ENCODE measurements at regions not wholly inside any gene's neighbourhood (a gene's known extent, or its start where the extent isn't known, plus 50 kb on each side); places are given as distances from the start of the nearest gene placed in this dataset.

DNA sequence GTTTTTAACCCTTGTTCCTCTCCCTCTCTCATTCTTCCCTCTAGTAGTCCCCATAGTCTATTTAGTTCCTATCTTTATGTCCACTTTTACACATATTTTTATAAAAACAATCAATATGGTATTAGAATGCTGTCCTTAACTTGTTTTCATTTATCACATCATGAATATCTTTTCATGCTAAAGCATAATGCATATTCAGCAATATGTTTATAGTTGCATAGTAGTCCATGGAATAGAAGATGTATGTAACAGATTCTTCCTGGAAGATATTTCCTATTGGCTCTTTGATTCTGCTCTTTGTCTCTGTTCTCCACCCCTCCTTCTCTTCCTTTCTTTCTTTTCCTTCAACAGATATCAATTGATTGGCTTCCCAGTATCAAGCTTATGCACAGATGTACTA is 1047.1 kb upstream of the TENM4 start:
- H3K9me3 ChIP-seq (replicated peaks; ENCODE audit: control insufficient read depth, insufficient read depth, low read length) = no peaks in the 10 kb centered on the region
- H4K20me1 ChIP-seq (ENCODE audit: control insufficient read depth, insufficient read depth) = no peaks in the 10 kb centered on the region
- POLR2A ChIA-PET = no interaction called here
- TF ChIP-seq CEBPB (IDR thresholded peaks at IDR 0.05; ENCODE audit: borderline replicate concordance in 1 of 2, low read depth in 2 of 2, low read length in 2 of 2) (no peak), YBX1 (IDR thresholded peaks at IDR 0.05) (no peak), POLR2A (IDR thresholded peaks at IDR 0.05; ENCODE audit: low read depth, low read length) (no peak), MEF2B (IDR thresholded peaks at IDR 0.05; ENCODE audit: partially characterized antibody, poor library complexity, severe bottlenecking) (no peak), MYC (IDR thresholded peaks at IDR 0.05; ENCODE audit: insufficient read depth, insufficient read length, insufficient replicate concordance, low read length, severe bottlenecking) (no peak), RCOR1 (conservative IDR thresholded peaks at IDR 0.05; ENCODE audit: low read depth, low read length) (no peak), RUNX3 (IDR thresholded peaks at IDR 0.05; ENCODE audit: low read length) (no peak)
- TF ChIP-seq, protein P1, sequence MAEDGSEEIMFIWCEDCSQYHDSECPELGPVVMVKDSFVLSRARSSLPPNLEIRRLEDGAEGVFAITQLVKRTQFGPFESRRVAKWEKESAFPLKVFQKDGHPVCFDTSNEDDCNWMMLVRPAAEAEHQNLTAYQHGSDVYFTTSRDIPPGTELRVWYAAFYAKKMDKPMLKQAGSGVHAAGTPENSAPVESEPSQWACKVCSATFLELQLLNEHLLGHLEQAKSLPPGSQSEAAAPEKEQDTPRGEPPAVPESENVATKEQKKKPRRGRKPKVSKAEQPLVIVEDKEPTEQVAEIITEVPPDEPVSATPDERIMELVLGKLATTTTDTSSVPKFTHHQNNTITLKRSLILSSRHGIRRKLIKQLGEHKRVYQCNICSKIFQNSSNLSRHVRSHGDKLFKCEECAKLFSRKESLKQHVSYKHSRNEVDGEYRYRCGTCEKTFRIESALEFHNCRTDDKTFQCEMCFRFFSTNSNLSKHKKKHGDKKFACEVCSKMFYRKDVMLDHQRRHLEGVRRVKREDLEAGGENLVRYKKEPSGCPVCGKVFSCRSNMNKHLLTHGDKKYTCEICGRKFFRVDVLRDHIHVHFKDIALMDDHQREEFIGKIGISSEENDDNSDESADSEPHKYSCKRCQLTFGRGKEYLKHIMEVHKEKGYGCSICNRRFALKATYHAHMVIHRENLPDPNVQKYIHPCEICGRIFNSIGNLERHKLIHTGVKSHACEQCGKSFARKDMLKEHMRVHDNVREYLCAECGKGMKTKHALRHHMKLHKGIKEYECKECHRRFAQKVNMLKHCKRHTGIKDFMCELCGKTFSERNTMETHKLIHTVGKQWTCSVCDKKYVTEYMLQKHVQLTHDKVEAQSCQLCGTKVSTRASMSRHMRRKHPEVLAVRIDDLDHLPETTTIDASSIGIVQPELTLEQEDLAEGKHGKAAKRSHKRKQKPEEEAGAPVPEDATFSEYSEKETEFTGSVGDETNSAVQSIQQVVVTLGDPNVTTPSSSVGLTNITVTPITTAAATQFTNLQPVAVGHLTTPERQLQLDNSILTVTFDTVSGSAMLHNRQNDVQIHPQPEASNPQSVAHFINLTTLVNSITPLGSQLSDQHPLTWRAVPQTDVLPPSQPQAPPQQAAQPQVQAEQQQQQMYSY (CRISPR knock-in tag; IDR thresholded peaks at IDR 0.05) = no peak
- no peaks in the 10 kb centered on the region for H3K4me1 ChIP-seq (ENCODE audit: control insufficient read depth, insufficient read depth, low read length)
- no peaks in the 10 kb centered on the region; a peak in 1 of 4 replicates for H3K27me3 ChIP-seq (replicated peaks in 1 of 2; ENCODE audit: control insufficient read depth in 2 of 2, insufficient read depth in 2 of 2, low read length in 1 of 2)
- RAD21 ChIA-PET (ENCODE audit: unreplicated experiment) = no interaction called here
- H3K4me3 ChIP-seq = no peak overlapping the region
- BruUV-seq (replicated peaks) = no TSS peak
- no peak overlapping the region for H3K9ac ChIP-seq (ENCODE audit: control insufficient read depth, insufficient read depth, low read length)
- DNase-seq (ENCODE audit: low read depth, low spot score) (no peak), FAIRE-seq (no peak), ATAC-seq (no peak)
- H3K4me2 ChIP-seq (ENCODE audit: control insufficient read depth, insufficient read depth) = no peak overlapping the region
- no peaks in the 10 kb centered on the region for H3K79me2 ChIP-seq (ENCODE audit: control insufficient read depth, insufficient read depth, low read length)
- no peak overlapping the region for H2AFZ ChIP-seq (ENCODE audit: control insufficient read depth, low read depth, low read length)
- intact Hi-C loops (cut with micrococcal nuclease; ENCODE audit: unreplicated experiment) (no loop called here), in situ Hi-C loops (cut with MboI) (no loop called here)
- no peaks in the 10 kb centered on the region for H3K36me3 ChIP-seq (ENCODE audit: control insufficient read depth in 2 of 2, insufficient read depth in 2 of 2, low read length in 1 of 2)
- CTCF ChIA-PET = interaction anchor here (0.7 kb wide), 1 partner anchor 1144 kb away, joined by 3 read pairs; no protein-coding TSS in a partner anchor
- H3K27ac ChIP-seq (ENCODE audit: control insufficient read depth, insufficient read depth) = no peak overlapping the region
- SMC1A ChIA-PET (ENCODE audit: uncharacterized antibody, unreplicated experiment) = interaction anchor here (0.6 kb wide), 1 partner anchor 259 kb away, joined by 3 read pairs; no protein-coding TSS in a partner anchor
